Smooth muscle cell (in vitro differentiated cells): ENCODE measurements at regions not wholly inside any gene's neighbourhood (a gene's known extent, or its start where the extent isn't known, plus 50 kb on each side); places are given as distances from the start of the nearest gene placed in this dataset.

Experiments used
- DNase-seq: peaks from one replicate; lab custom pipeline; 2025; ENCODE audit not compliant: unreplicated experiment; lab: John Stamatoyannopoulos, UW
- H2AFZ ChIP-seq: fragments of 200-600 bp; sonication (generic); 2 replicates; pipeline ENCODE4 v1.6.0; 2016; ENCODE audit warnings: antibody characterized with exemption, low read depth, mild to moderate bottlenecking
- H3F3A ChIP-seq: fragments of 200-600 bp; sonication (generic); 2 replicates; pipeline ENCODE4 v1.6.0; 2017; ENCODE audit warnings: antibody characterized with exemption, low read depth
- H3K27ac ChIP-seq: fragments of 200-600 bp; sonication (generic); 2 replicates; pipeline ENCODE4 v1.5.1; 2016; ENCODE audit warnings: low read depth, mild to moderate bottlenecking
- H3K27me3 ChIP-seq: fragments of 200-600 bp; sonication (generic); 2 replicates; pipeline ENCODE4 v1.6.1; 2016; ENCODE audit warnings: low read depth, mild to moderate bottlenecking
- H3K36me3 ChIP-seq: fragments of 200-600 bp; sonication (generic); 2 replicates; pipeline ENCODE4 v1.5.1; 2016; ENCODE audit warnings: low read depth
- H3K4me1 ChIP-seq: fragments of 200-600 bp; sonication (generic); 2 replicates; pipeline ENCODE4 v1.5.1; 2016; ENCODE audit warnings: low read depth
- H3K4me2 ChIP-seq: fragments of 200-600 bp; sonication (generic); 2 replicates; pipeline ENCODE4 v1.6.0; 2016; ENCODE audit warnings: mild to moderate bottlenecking
- H3K4me3 ChIP-seq: fragments of 200-600 bp; sonication (generic); 2 replicates; pipeline ENCODE4 v1.5.1; 2016; ENCODE audit warnings: mild to moderate bottlenecking
- H3K79me2 ChIP-seq: fragments of 200-600 bp; sonication (generic); 2 replicates; pipeline ENCODE4 v1.6.0; 2016; ENCODE audit warnings: low read depth, mild to moderate bottlenecking
- H3K9ac ChIP-seq: fragments of 200-600 bp; sonication (generic); 2 replicates; pipeline ENCODE4 v1.6.0; 2016; ENCODE audit warnings: low read depth
- H3K9me3 ChIP-seq: fragments of 200-600 bp; sonication (generic); replicated peaks from 2 replicates; pipeline ENCODE4 v1.5.1; 2016; ENCODE audit warnings: low read depth
- H4K20me1 ChIP-seq: fragments of 200-600 bp; sonication (generic); 2 replicates; pipeline ENCODE4 v1.6.0; 2016; ENCODE audit warnings: low read depth
- WGBS: methylation state at CpG from one replicate; pipeline ENCODE4 v1.1.7; 2016; ENCODE audit warnings: low lambda C conversion rate; 5-methylcytosine and 5-hydroxymethylcytosine counted together
- TF ChIP-seq, protein P1 (sequence below): fragments of 200-600 bp; sonication (generic); IDR thresholded peaks from 2 replicates; pipeline ENCODE4 v1.5.1; 2017; ENCODE audit warnings: borderline replicate concordance, mild to moderate bottlenecking, antibody characterized with exemption; ENCODE audit not compliant: insufficient read depth, poor library complexity, severe bottlenecking

DNA sequence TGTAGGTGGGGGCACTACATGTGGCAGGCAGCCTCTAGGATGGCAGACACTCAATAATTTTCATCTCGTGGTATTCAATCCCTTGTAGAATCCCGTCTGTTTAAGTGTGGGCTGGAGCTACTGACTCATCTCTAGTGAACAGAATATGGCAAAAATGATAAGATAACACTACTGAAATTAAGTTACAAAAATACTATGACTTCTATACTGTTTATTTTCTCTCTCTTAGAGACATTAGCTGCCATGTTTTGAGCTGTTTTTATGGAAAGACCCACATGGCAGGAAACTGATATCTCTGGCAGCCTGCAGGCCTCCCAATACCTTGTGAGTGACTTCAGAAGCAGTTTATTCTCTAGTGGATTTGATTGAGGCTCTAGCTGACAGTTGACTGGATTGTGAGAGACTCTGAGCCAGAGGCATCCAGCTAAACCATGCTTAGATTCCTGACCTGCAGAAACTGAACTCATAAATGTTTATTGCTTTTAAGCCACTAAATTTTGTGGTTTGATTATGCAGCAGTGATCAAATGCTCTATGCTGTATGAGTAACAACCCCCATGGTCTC, 298.8 kb upstream of the CTSO start:
- Histone ChIP-seq H3K27ac (peak overlapping the region; percentile 95), H2AFZ (peak overlapping the region; percentile 25)

GRCh38 chr4:156251373-156252065, 297.9 kb upstream of the CTSO start:
- Histone ChIP-seq H3K9me3 (no peaks in the 10 kb centered on the region), H3K4me1 (no peaks in the 10 kb centered on the region), H3K4me2 (peak overlapping the region; percentile 74), H3K27ac (peak overlapping the region; percentile 95), H3K4me3 (no peak overlapping the region), H3K36me3 (no peaks in the 10 kb centered on the region), H2AFZ (no peak overlapping the region), H3K79me2 (no peaks in the 10 kb centered on the region), H3K27me3 (no peaks in the 10 kb centered on the region), H3K9ac (no peak overlapping the region), H4K20me1 (no peaks in the 10 kb centered on the region), H3F3A (no peaks in the 10 kb centered on the region)
- 77% methylated on average over 3 of the region's 3 CpGs for WGBS
- TF ChIP-seq, protein P1, sequence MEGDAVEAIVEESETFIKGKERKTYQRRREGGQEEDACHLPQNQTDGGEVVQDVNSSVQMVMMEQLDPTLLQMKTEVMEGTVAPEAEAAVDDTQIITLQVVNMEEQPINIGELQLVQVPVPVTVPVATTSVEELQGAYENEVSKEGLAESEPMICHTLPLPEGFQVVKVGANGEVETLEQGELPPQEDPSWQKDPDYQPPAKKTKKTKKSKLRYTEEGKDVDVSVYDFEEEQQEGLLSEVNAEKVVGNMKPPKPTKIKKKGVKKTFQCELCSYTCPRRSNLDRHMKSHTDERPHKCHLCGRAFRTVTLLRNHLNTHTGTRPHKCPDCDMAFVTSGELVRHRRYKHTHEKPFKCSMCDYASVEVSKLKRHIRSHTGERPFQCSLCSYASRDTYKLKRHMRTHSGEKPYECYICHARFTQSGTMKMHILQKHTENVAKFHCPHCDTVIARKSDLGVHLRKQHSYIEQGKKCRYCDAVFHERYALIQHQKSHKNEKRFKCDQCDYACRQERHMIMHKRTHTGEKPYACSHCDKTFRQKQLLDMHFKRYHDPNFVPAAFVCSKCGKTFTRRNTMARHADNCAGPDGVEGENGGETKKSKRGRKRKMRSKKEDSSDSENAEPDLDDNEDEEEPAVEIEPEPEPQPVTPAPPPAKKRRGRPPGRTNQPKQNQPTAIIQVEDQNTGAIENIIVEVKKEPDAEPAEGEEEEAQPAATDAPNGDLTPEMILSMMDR, result no peak
- no peak for DNase-seq

More for the DNA sequence above, 298.8 kb upstream of the CTSO start:
- H3K9ac ChIP-seq, result peak overlapping the region; percentile 85
- H3K79me2 ChIP-seq, result no peaks in the 10 kb centered on the region
- no peaks in the 10 kb centered on the region for H3K9me3 ChIP-seq
- no peaks in the 10 kb centered on the region for H4K20me1 ChIP-seq
- H3K4me2 ChIP-seq, result peak overlapping the region; percentile 74
- H3K4me3 ChIP-seq, result no peak overlapping the region
- H3K27me3 ChIP-seq, result no peaks in the 10 kb centered on the region
- TF ChIP-seq, protein P1, result no peak
- WGBS, result 4% methylated on average over 2 of the region's 2 CpGs
- no peaks in the 10 kb centered on the region for H3K4me1 ChIP-seq
- DNase-seq, result no peak
- H3K36me3 ChIP-seq, result no peaks in the 10 kb centered on the region
- H3F3A ChIP-seq, result no peaks in the 10 kb centered on the region

DNA sequence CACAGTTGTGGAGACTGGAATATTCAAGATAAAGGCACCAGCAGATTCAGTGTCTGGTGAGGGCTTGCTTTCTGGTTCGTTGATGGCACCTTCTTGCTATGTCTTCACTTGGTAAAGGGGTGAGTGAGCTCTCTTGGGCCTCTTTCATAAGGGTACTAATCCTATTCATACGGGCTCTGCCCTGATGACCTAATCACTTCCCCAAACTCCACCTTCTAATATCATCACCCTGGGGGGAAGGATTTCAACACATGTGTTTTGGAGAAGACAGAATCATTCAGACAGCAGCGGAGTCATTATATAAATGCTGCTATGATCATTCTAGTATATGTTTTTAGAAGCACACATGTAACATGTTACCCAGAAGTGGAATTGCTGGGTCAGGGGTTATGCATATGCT, 295.3 kb upstream of the CTSO start:
- H3K4me2 ChIP-seq, result no peak overlapping the region
- DNase-seq, result no peak
- H4K20me1 ChIP-seq, result no peaks in the 10 kb centered on the region
- no peaks in the 10 kb centered on the region for H3F3A ChIP-seq
- H3K27ac ChIP-seq, result no peak overlapping the region
- H3K9me3 ChIP-seq, result no peaks in the 10 kb centered on the region
- no peaks in the 10 kb centered on the region for H3K27me3 ChIP-seq
- H2AFZ ChIP-seq, result no peak overlapping the region
- no peaks in the 10 kb centered on the region for H3K4me1 ChIP-seq
- TF ChIP-seq, protein P1, result no peak
- no peaks in the 10 kb centered on the region for H3K79me2 ChIP-seq
- no peak overlapping the region for H3K4me3 ChIP-seq
- H3K9ac ChIP-seq, result no peak overlapping the region
- H3K36me3 ChIP-seq, result no peaks in the 10 kb centered on the region
- WGBS, result 84% methylated on average over 3 of the region's 3 CpGs

GRCh38 chr4:156247470-156247869, 293.8 kb upstream of the CTSO start:
- Histone ChIP-seq H2AFZ (no peak overlapping the region), H3F3A (no peaks in the 10 kb centered on the region), H3K4me3 (no peak overlapping the region), H4K20me1 (no peaks in the 10 kb centered on the region), H3K9me3 (no peaks in the 10 kb centered on the region), H3K4me2 (no peak overlapping the region), H3K27me3 (no peaks in the 10 kb centered on the region), H3K27ac (no peak overlapping the region), H3K9ac (no peak overlapping the region), H3K36me3 (no peaks in the 10 kb centered on the region), H3K4me1 (no peaks in the 10 kb centered on the region), H3K79me2 (no peaks in the 10 kb centered on the region)
- 46% methylated on average over 2 of the region's 2 CpGs for WGBS
- DNase-seq, result no peak
- TF ChIP-seq, protein P1, result no peak
